Fibroblast of villous mesenchyme (primary cell): ENCODE measurements at regions not wholly inside any gene's neighbourhood (a gene's known extent, or its start where the extent isn't known, plus 50 kb on each side); places are given as distances from the start of the nearest gene placed in this dataset.

ENCODE experiments used
- DNase-seq: peaks from one replicate; pipeline ENCODE4 v3.0.0-alpha.2; 2010; ENCODE audit warnings: low read depth
- H3K4me3 ChIP-seq: 2 replicates; pipeline ENCODE4 v1.5.1; 2011; ENCODE audit warnings: low read depth, mild to moderate bottlenecking, low read length
- CTCF ChIP-seq: IDR thresholded peaks from 2 replicates; pipeline ENCODE4 v1.5.1; 2012; ENCODE audit warnings: low read depth, mild to moderate bottlenecking, low read length; ENCODE audit not compliant: insufficient read depth

GRCh38 chr15:46059921-46060594 lies 425.2 kb downstream of the SQOR start:
- H3K4me3 ChIP-seq, result no peak overlapping the region
- DNase-seq, result no peak
- no peak for TF ChIP-seq CTCF

GRCh38 chr15:46061002-46061401 lies 426.2 kb downstream of the SQOR start:
- no peak for TF ChIP-seq CTCF
- no peak for DNase-seq
- no peak overlapping the region for H3K4me3 ChIP-seq

- no peak for DNase-seq
- H3K4me3 ChIP-seq, result no peak overlapping the region
- no peak for TF ChIP-seq CTCF
These were observed 442.4 kb downstream of the SQOR start for GRCh38 chr15:46077220-46077619.

GRCh38 chr15:46079046-46079445 lies 444.2 kb downstream of the SQOR start:
- DNase-seq, result no peak
- no peak overlapping the region for H3K4me3 ChIP-seq
- TF ChIP-seq CTCF, result no peak

- no peak overlapping the region for H3K4me3 ChIP-seq
- DNase-seq, result no peak
- no peak for TF ChIP-seq CTCF
These were observed 445.2 kb downstream of the SQOR start for GRCh38 chr15:46080016-46080415.

- H3K4me3 ChIP-seq, result no peak overlapping the region
- no peak for TF ChIP-seq CTCF
- no peak for DNase-seq
These were observed 453.9 kb downstream of the SQOR start for GRCh38 chr15:46088486-46089445.
